Tibial nerve (tissue), 3 donors: ENCODE measurements at regions not wholly inside any gene's neighbourhood (a gene's known extent, or its start where the extent isn't known, plus 50 kb on each side); places are given as distances from the start of the nearest gene placed in this dataset.
"Not testable (repeated sequence)": the region's sequence is repeated elsewhere in the genome, so short reads cannot be mapped to it uniquely, and the experiment has no call there.

Experiments used
- POLR2A ChIP-seq, 2 donors: fragments of 450-650 bp; IDR thresholded peaks; one replicate each; pipeline ENCODE4 v1.6.1; 2017; ENCODE audit warnings: antibody characterized with exemption in 2 of 2, mild to moderate bottlenecking in 2 of 2, moderate library complexity in 2 of 2
- TF ChIP-seq, protein P1 (sequence below), 5 experiments: fragments of 200-600 bp in 3 of 5; fragments of 450-650 bp in 2 of 5; sonication (generic) in 3 of 5; IDR thresholded peaks; one replicate each; pipeline ENCODE4 v1.5.1; 2016 to 2019; ENCODE audit warnings: antibody characterized with exemption in 5 of 5, mild to moderate bottlenecking in 3 of 5, moderate library complexity in 2 of 5

DNA sequence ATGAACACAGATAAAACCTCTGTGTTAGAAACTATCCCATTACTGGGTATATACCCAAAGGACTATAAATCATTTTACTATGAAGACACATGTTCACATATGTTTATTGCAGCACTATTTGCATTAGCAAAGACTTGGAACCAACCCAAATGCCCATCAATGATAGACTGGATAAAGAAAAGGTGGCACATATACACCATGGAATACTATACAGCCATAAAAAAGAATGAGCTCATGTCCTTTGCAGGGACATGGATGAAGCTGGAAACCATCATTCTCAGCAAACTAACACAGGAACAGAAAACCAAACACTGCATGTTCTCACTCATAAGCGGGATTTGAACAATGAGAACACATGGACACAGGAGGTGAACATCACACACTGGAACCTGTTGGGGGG, 58.9 kb upstream of the BMAL1 start:
- TF ChIP-seq, protein P1, sequence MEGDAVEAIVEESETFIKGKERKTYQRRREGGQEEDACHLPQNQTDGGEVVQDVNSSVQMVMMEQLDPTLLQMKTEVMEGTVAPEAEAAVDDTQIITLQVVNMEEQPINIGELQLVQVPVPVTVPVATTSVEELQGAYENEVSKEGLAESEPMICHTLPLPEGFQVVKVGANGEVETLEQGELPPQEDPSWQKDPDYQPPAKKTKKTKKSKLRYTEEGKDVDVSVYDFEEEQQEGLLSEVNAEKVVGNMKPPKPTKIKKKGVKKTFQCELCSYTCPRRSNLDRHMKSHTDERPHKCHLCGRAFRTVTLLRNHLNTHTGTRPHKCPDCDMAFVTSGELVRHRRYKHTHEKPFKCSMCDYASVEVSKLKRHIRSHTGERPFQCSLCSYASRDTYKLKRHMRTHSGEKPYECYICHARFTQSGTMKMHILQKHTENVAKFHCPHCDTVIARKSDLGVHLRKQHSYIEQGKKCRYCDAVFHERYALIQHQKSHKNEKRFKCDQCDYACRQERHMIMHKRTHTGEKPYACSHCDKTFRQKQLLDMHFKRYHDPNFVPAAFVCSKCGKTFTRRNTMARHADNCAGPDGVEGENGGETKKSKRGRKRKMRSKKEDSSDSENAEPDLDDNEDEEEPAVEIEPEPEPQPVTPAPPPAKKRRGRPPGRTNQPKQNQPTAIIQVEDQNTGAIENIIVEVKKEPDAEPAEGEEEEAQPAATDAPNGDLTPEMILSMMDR (IDR thresholded peaks at IDR 0.05), result not testable (repeated sequence)
- TF ChIP-seq POLR2A (IDR thresholded peaks at IDR 0.05), result not testable (repeated sequence)
